ENCODE measurements at regions not wholly inside any gene's neighbourhood (a gene's known extent, or its start where the extent isn't known, plus 50 kb on each side); places are given as distances from the start of the nearest gene placed in this dataset.

DNA sequence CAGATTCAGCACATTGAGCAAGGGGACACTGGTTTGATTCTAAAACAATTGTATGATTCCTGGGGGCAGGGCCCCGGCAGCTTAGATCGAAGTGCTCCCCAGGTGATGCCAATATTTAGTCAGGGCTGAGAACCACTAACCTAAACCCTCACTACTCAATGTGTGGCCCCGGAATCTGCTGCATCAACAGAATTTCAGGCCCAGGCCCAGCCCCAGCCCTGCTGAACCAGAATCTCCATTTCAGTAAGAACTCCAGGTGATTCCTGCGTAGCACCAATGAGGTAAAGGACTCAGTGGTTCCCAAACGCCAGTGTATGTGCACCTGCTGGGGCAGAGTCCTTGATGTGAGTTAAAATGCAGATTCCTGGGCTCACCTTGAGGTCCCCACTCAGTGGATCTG is 152.8 kb upstream of the KCNG1 start:
- TF ChIP-seq, protein P1, sequence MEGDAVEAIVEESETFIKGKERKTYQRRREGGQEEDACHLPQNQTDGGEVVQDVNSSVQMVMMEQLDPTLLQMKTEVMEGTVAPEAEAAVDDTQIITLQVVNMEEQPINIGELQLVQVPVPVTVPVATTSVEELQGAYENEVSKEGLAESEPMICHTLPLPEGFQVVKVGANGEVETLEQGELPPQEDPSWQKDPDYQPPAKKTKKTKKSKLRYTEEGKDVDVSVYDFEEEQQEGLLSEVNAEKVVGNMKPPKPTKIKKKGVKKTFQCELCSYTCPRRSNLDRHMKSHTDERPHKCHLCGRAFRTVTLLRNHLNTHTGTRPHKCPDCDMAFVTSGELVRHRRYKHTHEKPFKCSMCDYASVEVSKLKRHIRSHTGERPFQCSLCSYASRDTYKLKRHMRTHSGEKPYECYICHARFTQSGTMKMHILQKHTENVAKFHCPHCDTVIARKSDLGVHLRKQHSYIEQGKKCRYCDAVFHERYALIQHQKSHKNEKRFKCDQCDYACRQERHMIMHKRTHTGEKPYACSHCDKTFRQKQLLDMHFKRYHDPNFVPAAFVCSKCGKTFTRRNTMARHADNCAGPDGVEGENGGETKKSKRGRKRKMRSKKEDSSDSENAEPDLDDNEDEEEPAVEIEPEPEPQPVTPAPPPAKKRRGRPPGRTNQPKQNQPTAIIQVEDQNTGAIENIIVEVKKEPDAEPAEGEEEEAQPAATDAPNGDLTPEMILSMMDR (IDR thresholded peaks at IDR 0.05; ENCODE audit: insufficient read depth, low read length, poor library complexity, severe bottlenecking): no peak
- no peak for TF ChIP-seq EZH2phosphoT487 (conservative IDR thresholded peaks at IDR 0.05; ENCODE audit: low read length)

All from SU-DHL-6 (cell line).